OCI-LY7 (cell line): ENCODE measurements at regions not wholly inside any gene's neighbourhood (a gene's known extent, or its start where the extent isn't known, plus 50 kb on each side); places are given as distances from the start of the nearest gene placed in this dataset.

Experiments used
- BruUV-seq: library from RNA; stranded (reverse); fragments of 400-500 nt; replicated peaks from 2 replicates; lab custom pipeline; 2021; lab: Mats Ljungman, UMichigan
- CTCF ChIA-PET: fragments of 300-600 bp; sonication (Branson Sonifier 250); formaldehyde crosslinking; loops from one replicate; lab custom pipeline; 2022; ENCODE audit warnings: antibody characterized with exemption; ENCODE audit not compliant: unreplicated experiment; lab: Charles Lee
- POLR2A ChIA-PET: fragments of 300-600 bp; sonication (Branson Sonifier 250); formaldehyde crosslinking; loops from one replicate; lab custom pipeline; 2022; ENCODE audit warnings: antibody characterized with exemption; lab: Charles Lee
- DNase-seq: peaks from one replicate; pipeline ENCODE4 v3.0.0-alpha.2; 2015; ENCODE audit warnings: low spot score
- H2AFZ ChIP-seq: fragments of 200-600 bp; sonication (generic), shearing (Covaris generic); 2 replicates; pipeline ENCODE4 v1.6.1; 2014; ENCODE audit warnings: mild to moderate bottlenecking, antibody characterized with exemption, low read length, moderate library complexity
- H3K27ac ChIP-seq: fragments of 200-600 bp; sonication (generic); 2 replicates; pipeline ENCODE4 v1.5.1; 2014; ENCODE audit warnings: mixed run types, low read depth, mild to moderate bottlenecking, moderate library complexity, low read length, inconsistent platforms; ENCODE audit not compliant: poor library complexity, severe bottlenecking
- H3K36me3 ChIP-seq: fragments of 200-600 bp; sonication (generic); 2 replicates; pipeline ENCODE4 v1.6.1; 2014; ENCODE audit warnings: mild to moderate bottlenecking, antibody characterized with exemption, low read length, moderate library complexity, mixed read lengths; ENCODE audit not compliant: insufficient read depth
- H3K4me1 ChIP-seq: fragments of 200-600 bp; sonication (generic); 2 replicates; pipeline ENCODE4 v1.5.1; 2014; ENCODE audit warnings: mild to moderate bottlenecking, low read length; ENCODE audit not compliant: insufficient read depth, poor library complexity, severe bottlenecking
- H3K4me2 ChIP-seq: fragments of 200-600 bp; sonication (generic); 2 replicates; pipeline ENCODE4 v1.6.1; 2014; ENCODE audit warnings: mild to moderate bottlenecking, low read length
- H3K4me3 ChIP-seq: fragments of 200-600 bp; sonication (generic); 2 replicates; pipeline ENCODE4 v1.5.1; 2014; ENCODE audit warnings: mild to moderate bottlenecking, low read depth, low read length; ENCODE audit not compliant: poor library complexity, severe bottlenecking
- H3K79me2 ChIP-seq: fragments of 200-600 bp; sonication (generic); 2 replicates; pipeline ENCODE4 v1.6.1; 2016; ENCODE audit warnings: low read depth, mild to moderate bottlenecking, low read length, moderate library complexity, mixed read lengths; ENCODE audit not compliant: insufficient read depth
- H3K9me2 ChIP-seq: fragments of 200-600 bp; sonication (generic); 2 replicates; pipeline ENCODE4 v1.6.1; 2016; ENCODE audit warnings: mild to moderate bottlenecking, low read length, mixed read lengths; ENCODE audit not compliant: insufficient read depth
- H3K9me3 ChIP-seq: fragments of 200-600 bp; sonication (generic); 2 replicates; pipeline ENCODE4 v1.6.1; 2014; ENCODE audit warnings: mild to moderate bottlenecking, mixed run types, low read length, mixed read lengths
- H4K20me1 ChIP-seq: fragments of 200-600 bp; sonication (generic); 2 replicates; pipeline ENCODE4 v1.6.1; 2014; ENCODE audit warnings: mild to moderate bottlenecking, antibody characterized with exemption, low read length, moderate library complexity, mixed read lengths; ENCODE audit not compliant: insufficient read depth
- EZH2phosphoT487 ChIP-seq: fragments of 200-600 bp; sonication (generic); IDR thresholded peaks from 2 replicates; pipeline ENCODE4 v1.6.1; 2018; ENCODE audit warnings: low read depth, borderline replicate concordance, mild to moderate bottlenecking, mixed run types, antibody characterized with exemption, low read length, moderate library complexity, mixed read lengths
- intact Hi-C: fragments of 100-400 bp; cut with micrococcal nuclease; formaldehyde crosslinking; loops from one replicate; pipeline ENCODE4 v1.10.0; 2022; ENCODE audit not compliant: unreplicated experiment
- TF ChIP-seq, protein P1 (sequence below): fragments of 200-600 bp; sonication (generic); conservative IDR thresholded peaks from 2 replicates; pipeline ENCODE4 v1.5.1; 2014; ENCODE audit warnings: mild to moderate bottlenecking, antibody characterized with exemption, low read length, moderate library complexity, mixed read lengths

DNA sequence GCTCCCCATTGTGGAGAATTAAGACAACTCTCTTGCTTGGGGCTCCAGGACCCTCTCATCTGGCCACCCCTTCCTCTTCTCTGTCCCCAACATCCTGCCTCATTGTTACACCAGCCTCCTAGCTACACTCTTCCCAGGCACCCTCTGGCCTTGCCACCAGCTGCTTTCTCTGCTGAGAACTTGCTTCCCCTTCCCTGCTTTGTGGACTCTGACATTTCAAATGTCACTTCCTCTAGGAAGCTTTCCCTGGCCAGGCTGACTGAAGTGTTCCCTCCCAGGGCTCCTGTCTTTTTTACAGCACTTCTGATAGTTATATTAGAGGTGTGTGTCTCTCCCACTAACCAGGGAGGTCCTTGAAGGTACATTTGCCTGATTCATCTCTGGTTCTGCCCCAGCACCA is 194.0 kb upstream of the KLF4 start:
- Histone ChIP-seq H3K4me3 (no peak overlapping the region), H3K9me2 (no peaks in the 10 kb centered on the region), H3K4me2 (no peak overlapping the region), H3K36me3 (no peaks in the 10 kb centered on the region), H3K4me1 (no peaks in the 10 kb centered on the region), H3K79me2 (no peaks in the 10 kb centered on the region), H4K20me1 (no peaks in the 10 kb centered on the region), H2AFZ (no peak overlapping the region), H3K27ac (no peak overlapping the region), H3K9me3 (no peaks in the 10 kb centered on the region)
- TF ChIP-seq EZH2phosphoT487 = no peak
- TF ChIP-seq, protein P1, sequence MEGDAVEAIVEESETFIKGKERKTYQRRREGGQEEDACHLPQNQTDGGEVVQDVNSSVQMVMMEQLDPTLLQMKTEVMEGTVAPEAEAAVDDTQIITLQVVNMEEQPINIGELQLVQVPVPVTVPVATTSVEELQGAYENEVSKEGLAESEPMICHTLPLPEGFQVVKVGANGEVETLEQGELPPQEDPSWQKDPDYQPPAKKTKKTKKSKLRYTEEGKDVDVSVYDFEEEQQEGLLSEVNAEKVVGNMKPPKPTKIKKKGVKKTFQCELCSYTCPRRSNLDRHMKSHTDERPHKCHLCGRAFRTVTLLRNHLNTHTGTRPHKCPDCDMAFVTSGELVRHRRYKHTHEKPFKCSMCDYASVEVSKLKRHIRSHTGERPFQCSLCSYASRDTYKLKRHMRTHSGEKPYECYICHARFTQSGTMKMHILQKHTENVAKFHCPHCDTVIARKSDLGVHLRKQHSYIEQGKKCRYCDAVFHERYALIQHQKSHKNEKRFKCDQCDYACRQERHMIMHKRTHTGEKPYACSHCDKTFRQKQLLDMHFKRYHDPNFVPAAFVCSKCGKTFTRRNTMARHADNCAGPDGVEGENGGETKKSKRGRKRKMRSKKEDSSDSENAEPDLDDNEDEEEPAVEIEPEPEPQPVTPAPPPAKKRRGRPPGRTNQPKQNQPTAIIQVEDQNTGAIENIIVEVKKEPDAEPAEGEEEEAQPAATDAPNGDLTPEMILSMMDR = no peak
- ChIA-PET POLR2A (interaction anchor here (0.7 kb wide), 1 partner anchor 185 kb away, joined by 3 read pairs; no protein-coding TSS in a partner anchor), CTCF (no interaction called here)
- intact Hi-C loops = no loop called here
- BruUV-seq = no TSS peak
- DNase-seq = no peak

DNA sequence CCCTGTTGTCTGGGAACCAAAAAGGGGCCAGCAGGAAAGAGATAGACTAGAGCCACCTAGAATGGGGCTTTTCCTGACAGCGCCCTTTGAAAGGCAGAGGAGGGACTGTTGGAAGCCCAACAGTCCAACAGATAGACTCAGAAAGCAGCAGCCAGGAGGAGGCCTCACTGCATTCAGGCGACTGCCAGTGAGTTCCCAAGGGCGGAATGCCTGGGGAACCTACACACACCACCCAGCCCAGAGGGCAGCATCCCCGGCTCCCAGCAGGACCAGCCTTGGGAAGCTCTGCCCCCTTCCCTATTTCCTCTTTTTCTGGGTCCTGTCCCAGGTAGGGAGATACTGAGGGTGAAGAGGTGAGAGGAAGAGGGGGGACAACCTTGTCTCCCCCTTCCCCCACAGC is 192.4 kb upstream of the KLF4 start:
- no peak for DNase-seq
- POLR2A ChIA-PET = interaction anchor here (0.7 kb wide), 1 partner anchor 154 kb away, joined by 3 read pairs; no protein-coding TSS in a partner anchor
- H4K20me1 ChIP-seq = no peaks in the 10 kb centered on the region

More for the DNA sequence above, 192.4 kb upstream of the KLF4 start:
- intact Hi-C loops = no loop called here
- H3K9me3 ChIP-seq = no peaks in the 10 kb centered on the region
- TF ChIP-seq, protein P1 = no peak
- no peak for TF ChIP-seq EZH2phosphoT487
- no peak overlapping the region for H3K4me2 ChIP-seq
- H3K4me3 ChIP-seq = no peak overlapping the region
- H3K4me1 ChIP-seq = no peaks in the 10 kb centered on the region
- no peaks in the 10 kb centered on the region for H3K79me2 ChIP-seq
- no peaks in the 10 kb centered on the region for H3K9me2 ChIP-seq
- H2AFZ ChIP-seq = no peak overlapping the region
- CTCF ChIA-PET = no interaction called here
- H3K27ac ChIP-seq = no peak overlapping the region
- H3K36me3 ChIP-seq = no peaks in the 10 kb centered on the region
- no TSS peak for BruUV-seq
